CD4-positive, alpha-beta T cell treated with Interleukin-1 beta for 1 hour (primary cell): ENCODE measurements at regions not wholly inside any gene's neighbourhood (a gene's known extent, or its start where the extent isn't known, plus 50 kb on each side); places are given as distances from the start of the nearest gene placed in this dataset.

Experiments
- DNase-seq, 2 donors: peaks; one replicate each; pipeline ENCODE4 v3.0.0-alpha.2; 2020 to 2022

GRCh38 chr15:96264801-96265515 is 65.5 kb upstream of the NR2F2 start:
- DNase-seq, result no peak

- no peak for DNase-seq
Measured at GRCh38 chr15:96266456-96266855, 64.0 kb upstream of the NR2F2 start.

- no peak for DNase-seq
Measured at GRCh38 chr15:96267463-96267862, 63.0 kb upstream of the NR2F2 start.

- DNase-seq, result no peak
Measured at GRCh38 chr15:96268442-96269204, 61.9 kb upstream of the NR2F2 start.

- no peak for DNase-seq
Measured at GRCh38 chr15:96270581-96271172, 59.8 kb upstream of the NR2F2 start.

GRCh38 chr15:96272427-96272826 is 58.1 kb upstream of the NR2F2 start:
- no peak for DNase-seq

- no peak for DNase-seq
Measured at GRCh38 chr15:96273317-96274086, 57.0 kb upstream of the NR2F2 start.

- DNase-seq, result no peak
Measured at GRCh38 chr15:96274087-96274440, 56.4 kb upstream of the NR2F2 start.

GRCh38 chr15:96274698-96275097 is 55.8 kb upstream of the NR2F2 start:
- no peak for DNase-seq

- DNase-seq, result no peak
Measured at GRCh38 chr15:96276438-96277210, 53.9 kb upstream of the NR2F2 start.
